ENCODE measurements at regions not wholly inside any gene's neighbourhood (a gene's known extent, or its start where the extent isn't known, plus 50 kb on each side); places are given as distances from the start of the nearest gene placed in this dataset.

GRCh38 chr3:4107430-4107829 lies 195.7 kb upstream of the SETMAR start:
- TF ChIP-seq POLR2AphosphoS5 (IDR thresholded peaks at IDR 0.05; ENCODE audit: low read depth, low read length) (no peak), TCF12 (IDR thresholded peaks at IDR 0.05) (no peak)
